RWPE2 (cell line): ENCODE measurements at regions not wholly inside any gene's neighbourhood (a gene's known extent, or its start where the extent isn't known, plus 50 kb on each side); places are given as distances from the start of the nearest gene placed in this dataset.

Source experiments
- ATAC-seq: fragments of 200-7000 bp; cut with Tn5 transposase; 3 replicates; pipeline ENCODE4 v1.9.1; 2021; ENCODE audit warnings: low read depth
- DNase-seq: peaks from one replicate; pipeline ENCODE4 v3.0.0-alpha.2; 2020; ENCODE audit warnings: low spot score
- H3K27ac ChIP-seq: fragments of 450-650 bp; 2 replicates; pipeline ENCODE4 v1.5.1; 2017; ENCODE audit warnings: mild to moderate bottlenecking; ENCODE audit not compliant: poor library complexity, severe bottlenecking
- H3K27me3 ChIP-seq: fragments of 250-450 bp; sonication (Bioruptor Pico); 2 replicates; pipeline ENCODE4 v1.5.1; 2021; ENCODE audit warnings: mild to moderate bottlenecking, moderate library complexity; ENCODE audit not compliant: insufficient read depth, poor library complexity, severe bottlenecking
- H3K36me3 ChIP-seq: fragments of 250-450 bp; sonication (Bioruptor Pico); 2 replicates; pipeline ENCODE4 v1.5.1; 2020; ENCODE audit warnings: low read depth, mild to moderate bottlenecking, moderate library complexity
- H3K4me1 ChIP-seq: fragments of 250-450 bp; sonication (Bioruptor Pico); 2 replicates; pipeline ENCODE4 v1.5.1; 2021; ENCODE audit warnings: mild to moderate bottlenecking, moderate library complexity; ENCODE audit not compliant: insufficient read depth, poor library complexity, severe bottlenecking
- H3K4me3 ChIP-seq: fragments of 250-450 bp; sonication (Bioruptor Pico); 2 replicates; pipeline ENCODE4 v1.5.1; 2021; ENCODE audit warnings: mild to moderate bottlenecking, moderate library complexity; ENCODE audit not compliant: severe bottlenecking
- H3K9me3 ChIP-seq: fragments of 250-450 bp; sonication (Bioruptor Pico); 2 replicates; pipeline ENCODE4 v1.5.1; 2021; ENCODE audit warnings: mild to moderate bottlenecking, moderate library complexity; ENCODE audit not compliant: severe bottlenecking
- TF ChIP-seq, protein P1 (sequence below): fragments of 450-650 bp; IDR thresholded peaks from one replicate; pipeline ENCODE4 v1.5.1; 2017; ENCODE audit warnings: mild to moderate bottlenecking, moderate library complexity; ENCODE audit not compliant: poor library complexity, severe bottlenecking

DNA sequence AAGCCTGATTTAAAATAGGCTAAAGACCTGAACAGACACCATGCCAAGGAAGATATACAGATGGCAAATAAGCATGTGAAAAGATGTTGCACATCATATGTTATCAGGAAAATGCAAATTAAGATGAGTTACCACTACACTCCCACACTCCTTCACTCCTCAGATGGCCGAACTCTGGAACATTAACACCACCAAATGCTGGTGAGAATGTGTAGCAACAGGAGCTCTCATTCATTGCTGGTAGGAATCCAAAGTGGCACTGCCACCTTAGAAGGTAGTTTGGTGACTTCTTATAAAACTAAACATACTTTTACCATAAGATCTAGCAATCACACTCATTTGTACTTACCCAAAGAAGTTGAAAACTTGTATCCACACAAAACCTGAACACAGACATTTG is 2047.3 kb downstream of the LRRC4C start:
- TF ChIP-seq, protein P1, sequence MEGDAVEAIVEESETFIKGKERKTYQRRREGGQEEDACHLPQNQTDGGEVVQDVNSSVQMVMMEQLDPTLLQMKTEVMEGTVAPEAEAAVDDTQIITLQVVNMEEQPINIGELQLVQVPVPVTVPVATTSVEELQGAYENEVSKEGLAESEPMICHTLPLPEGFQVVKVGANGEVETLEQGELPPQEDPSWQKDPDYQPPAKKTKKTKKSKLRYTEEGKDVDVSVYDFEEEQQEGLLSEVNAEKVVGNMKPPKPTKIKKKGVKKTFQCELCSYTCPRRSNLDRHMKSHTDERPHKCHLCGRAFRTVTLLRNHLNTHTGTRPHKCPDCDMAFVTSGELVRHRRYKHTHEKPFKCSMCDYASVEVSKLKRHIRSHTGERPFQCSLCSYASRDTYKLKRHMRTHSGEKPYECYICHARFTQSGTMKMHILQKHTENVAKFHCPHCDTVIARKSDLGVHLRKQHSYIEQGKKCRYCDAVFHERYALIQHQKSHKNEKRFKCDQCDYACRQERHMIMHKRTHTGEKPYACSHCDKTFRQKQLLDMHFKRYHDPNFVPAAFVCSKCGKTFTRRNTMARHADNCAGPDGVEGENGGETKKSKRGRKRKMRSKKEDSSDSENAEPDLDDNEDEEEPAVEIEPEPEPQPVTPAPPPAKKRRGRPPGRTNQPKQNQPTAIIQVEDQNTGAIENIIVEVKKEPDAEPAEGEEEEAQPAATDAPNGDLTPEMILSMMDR = no peak
- peaks cover 6% of the 10 kb centered on the region for H3K27me3 ChIP-seq
- no peak for ATAC-seq

DNA sequence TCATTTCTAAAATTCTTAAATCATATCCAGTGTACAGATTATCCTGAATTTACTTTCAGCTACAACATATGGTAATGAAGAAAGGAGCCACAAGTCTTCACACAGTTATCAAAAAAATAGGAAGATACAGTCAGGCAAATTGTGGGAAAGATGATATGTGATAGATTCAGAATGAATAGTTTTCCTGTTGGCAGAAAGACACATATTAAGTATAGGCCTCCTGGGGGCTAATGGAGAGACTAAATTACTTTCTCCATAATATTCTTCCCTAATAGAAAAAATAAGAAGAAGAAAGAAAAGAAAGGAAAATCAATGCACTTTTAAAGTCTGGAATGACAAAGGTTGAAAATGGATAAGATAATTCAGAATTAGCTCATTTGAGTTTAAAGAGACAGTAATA is 2073.5 kb downstream of the LRRC4C start:
- no peaks in the 10 kb centered on the region for H3K4me1 ChIP-seq
- DNase-seq = no peak
- TF ChIP-seq, protein P1 = no peak
- no peak overlapping the region for H3K27ac ChIP-seq
- H3K4me3 ChIP-seq = no peak overlapping the region
- ATAC-seq = no peak
- H3K9me3 ChIP-seq = no peaks in the 10 kb centered on the region
- H3K27me3 ChIP-seq = no peaks in the 10 kb centered on the region
- no peaks in the 10 kb centered on the region for H3K36me3 ChIP-seq

More for the DNA sequence above, 2047.3 kb downstream of the LRRC4C start:
- DNase-seq = no peak
- Histone ChIP-seq H3K36me3 (no peaks in the 10 kb centered on the region), H3K4me1 (no peaks in the 10 kb centered on the region), H3K27ac (no peak overlapping the region), H3K4me3 (no peak overlapping the region), H3K9me3 (no peaks in the 10 kb centered on the region)

DNA sequence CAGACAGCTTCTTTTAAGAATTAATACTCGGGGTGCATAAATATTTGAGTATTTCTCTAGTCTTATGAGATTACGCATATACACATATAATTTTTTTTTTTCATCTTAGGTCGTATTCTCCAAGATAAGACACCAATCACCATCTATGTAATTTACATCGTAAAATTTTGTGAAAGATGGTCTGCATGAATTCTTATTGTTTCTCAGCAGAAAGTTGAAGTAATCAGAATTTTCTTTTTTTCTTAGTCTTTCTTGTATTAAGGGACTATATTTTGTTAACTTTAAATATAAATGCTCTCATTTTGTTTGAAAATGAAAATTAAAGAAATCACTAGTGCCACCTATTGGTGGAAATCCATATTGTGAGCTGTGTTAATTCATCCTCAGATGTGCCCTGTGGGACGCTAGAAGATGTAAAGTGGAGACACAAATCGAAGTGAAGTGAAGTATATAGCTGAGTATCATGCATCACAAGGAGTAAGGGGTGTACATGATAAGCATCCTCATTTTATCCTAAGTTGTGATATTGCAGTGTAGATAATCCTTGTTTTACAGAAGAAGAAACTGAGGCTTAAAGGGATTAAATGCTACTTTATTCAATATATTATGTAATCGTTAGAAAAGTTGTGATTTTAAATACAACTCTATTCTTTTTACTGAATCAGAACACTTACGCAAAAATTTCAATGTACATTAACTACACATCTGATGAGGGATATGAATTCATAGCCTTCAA is 2084.3 kb downstream of the LRRC4C start:
- TF ChIP-seq, protein P1 = peak; percentile 87
- no peak for DNase-seq
- peaks cover 7% of the 10 kb centered on the region for H3K4me1 ChIP-seq

DNA sequence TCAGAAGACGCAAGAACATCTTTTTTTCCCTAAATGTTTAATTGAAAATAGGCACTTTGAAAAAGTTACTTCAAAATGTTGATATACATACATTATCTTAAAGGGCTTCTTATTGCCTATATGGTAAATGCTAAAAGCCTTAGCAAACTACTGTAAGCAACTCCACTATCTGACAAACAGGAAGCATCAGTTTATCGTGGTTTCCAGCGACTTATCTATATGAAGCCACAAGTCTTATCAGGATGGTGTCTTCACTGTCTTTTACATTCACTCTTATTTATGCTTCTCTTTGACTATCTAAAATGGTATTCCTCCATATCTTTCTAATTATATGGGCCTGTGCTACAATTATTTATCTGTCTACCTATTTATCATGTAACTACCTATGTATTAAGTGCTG is 2091.9 kb downstream of the LRRC4C start:
- Histone ChIP-seq H3K36me3 (no peaks in the 10 kb centered on the region), H3K27me3 (no peaks in the 10 kb centered on the region), H3K27ac (no peak overlapping the region), H3K4me3 (no peak overlapping the region), H3K9me3 (no peaks in the 10 kb centered on the region), H3K4me1 (peaks cover 7% of the 10 kb centered on the region)
- TF ChIP-seq, protein P1 = no peak
- DNase-seq (no peak), ATAC-seq (no peak)

More for the DNA sequence above, 2084.3 kb downstream of the LRRC4C start:
- Histone ChIP-seq H3K27ac (no peak overlapping the region), H3K27me3 (no peaks in the 10 kb centered on the region), H3K36me3 (no peaks in the 10 kb centered on the region), H3K9me3 (no peaks in the 10 kb centered on the region), H3K4me3 (no peak overlapping the region)
- no peak for ATAC-seq

DNA sequence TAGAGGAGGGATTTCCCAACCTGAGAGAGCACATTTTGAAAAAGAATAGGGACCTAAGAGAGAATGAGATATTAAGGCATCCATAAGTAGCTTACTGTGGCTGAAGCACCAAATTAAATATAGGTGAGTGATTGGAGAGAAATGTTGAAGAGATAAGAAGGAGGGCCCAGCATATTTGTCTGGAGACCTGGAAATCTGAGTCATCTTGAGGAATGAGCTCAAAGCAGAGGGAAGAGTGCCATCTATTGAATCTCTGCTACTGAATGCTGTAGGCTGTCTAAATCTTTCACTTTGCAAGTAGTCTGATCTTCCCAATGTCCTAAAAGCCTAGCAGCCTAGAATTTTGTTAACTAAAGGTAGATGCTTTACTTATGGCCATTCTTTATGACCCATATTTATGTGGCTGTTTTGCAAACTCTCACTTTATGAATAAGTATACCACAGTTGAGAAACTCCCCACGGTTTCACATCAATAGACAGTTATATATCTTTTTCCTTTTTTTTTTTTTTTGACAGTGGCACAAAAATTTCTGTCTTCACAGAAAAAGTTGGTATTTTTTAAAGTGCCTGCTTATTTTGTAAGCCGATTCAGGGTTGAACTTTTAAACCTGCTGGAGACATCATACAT is 2093.5 kb downstream of the LRRC4C start:
- peak; percentile 90 for ATAC-seq
- Histone ChIP-seq H3K9me3 (no peaks in the 10 kb centered on the region), H3K36me3 (no peaks in the 10 kb centered on the region), H3K27ac (no peak overlapping the region), H3K27me3 (no peaks in the 10 kb centered on the region), H3K4me3 (no peak overlapping the region), H3K4me1 (no peaks in the 10 kb centered on the region)
- no peak for DNase-seq
- TF ChIP-seq, protein P1 = peak; percentile 79
